ENCODE measurements at regions not wholly inside any gene's neighbourhood (a gene's known extent, or its start where the extent isn't known, plus 50 kb on each side); places are given as distances from the start of the nearest gene placed in this dataset.

GRCh38 chr1:223045164-223045957 is 97.7 kb downstream of the TLR5 start:
- TF ChIP-seq, protein P1, sequence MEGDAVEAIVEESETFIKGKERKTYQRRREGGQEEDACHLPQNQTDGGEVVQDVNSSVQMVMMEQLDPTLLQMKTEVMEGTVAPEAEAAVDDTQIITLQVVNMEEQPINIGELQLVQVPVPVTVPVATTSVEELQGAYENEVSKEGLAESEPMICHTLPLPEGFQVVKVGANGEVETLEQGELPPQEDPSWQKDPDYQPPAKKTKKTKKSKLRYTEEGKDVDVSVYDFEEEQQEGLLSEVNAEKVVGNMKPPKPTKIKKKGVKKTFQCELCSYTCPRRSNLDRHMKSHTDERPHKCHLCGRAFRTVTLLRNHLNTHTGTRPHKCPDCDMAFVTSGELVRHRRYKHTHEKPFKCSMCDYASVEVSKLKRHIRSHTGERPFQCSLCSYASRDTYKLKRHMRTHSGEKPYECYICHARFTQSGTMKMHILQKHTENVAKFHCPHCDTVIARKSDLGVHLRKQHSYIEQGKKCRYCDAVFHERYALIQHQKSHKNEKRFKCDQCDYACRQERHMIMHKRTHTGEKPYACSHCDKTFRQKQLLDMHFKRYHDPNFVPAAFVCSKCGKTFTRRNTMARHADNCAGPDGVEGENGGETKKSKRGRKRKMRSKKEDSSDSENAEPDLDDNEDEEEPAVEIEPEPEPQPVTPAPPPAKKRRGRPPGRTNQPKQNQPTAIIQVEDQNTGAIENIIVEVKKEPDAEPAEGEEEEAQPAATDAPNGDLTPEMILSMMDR (conservative IDR thresholded peaks at IDR 0.05; ENCODE audit: low read depth, low read length): no peak
- TF ChIP-seq EZH2 (IDR thresholded peaks at IDR 0.05; ENCODE audit: low read length, unreplicated experiment): no peak
- no peak for TF ChIP-seq EZH2phosphoT487 (IDR thresholded peaks at IDR 0.05; ENCODE audit: borderline replicate concordance, low read length)

All from PC-3 (cell line).